ENCODE measurements at regions not wholly inside any gene's neighbourhood (a gene's known extent, or its start where the extent isn't known, plus 50 kb on each side); places are given as distances from the start of the nearest gene placed in this dataset.
"Not testable (repeated sequence)": the region's sequence is repeated elsewhere in the genome, so short reads cannot be mapped to it uniquely, and the experiment has no call there.

- TF ChIP-seq POLR2AphosphoS5, POLR2A (IDR thresholded peaks at IDR 0.05): not testable (repeated sequence)
- TF ChIP-seq, protein P1, sequence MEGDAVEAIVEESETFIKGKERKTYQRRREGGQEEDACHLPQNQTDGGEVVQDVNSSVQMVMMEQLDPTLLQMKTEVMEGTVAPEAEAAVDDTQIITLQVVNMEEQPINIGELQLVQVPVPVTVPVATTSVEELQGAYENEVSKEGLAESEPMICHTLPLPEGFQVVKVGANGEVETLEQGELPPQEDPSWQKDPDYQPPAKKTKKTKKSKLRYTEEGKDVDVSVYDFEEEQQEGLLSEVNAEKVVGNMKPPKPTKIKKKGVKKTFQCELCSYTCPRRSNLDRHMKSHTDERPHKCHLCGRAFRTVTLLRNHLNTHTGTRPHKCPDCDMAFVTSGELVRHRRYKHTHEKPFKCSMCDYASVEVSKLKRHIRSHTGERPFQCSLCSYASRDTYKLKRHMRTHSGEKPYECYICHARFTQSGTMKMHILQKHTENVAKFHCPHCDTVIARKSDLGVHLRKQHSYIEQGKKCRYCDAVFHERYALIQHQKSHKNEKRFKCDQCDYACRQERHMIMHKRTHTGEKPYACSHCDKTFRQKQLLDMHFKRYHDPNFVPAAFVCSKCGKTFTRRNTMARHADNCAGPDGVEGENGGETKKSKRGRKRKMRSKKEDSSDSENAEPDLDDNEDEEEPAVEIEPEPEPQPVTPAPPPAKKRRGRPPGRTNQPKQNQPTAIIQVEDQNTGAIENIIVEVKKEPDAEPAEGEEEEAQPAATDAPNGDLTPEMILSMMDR (IDR thresholded peaks at IDR 0.05) = not testable (repeated sequence)
Measured at GRCh38 chr5:177856474-177856873, 73.8 kb upstream of the FAM153A start.
